GM19025 (cell line): ENCODE measurements at regions not wholly inside any gene's neighbourhood (a gene's known extent, or its start where the extent isn't known, plus 50 kb on each side); places are given as distances from the start of the nearest gene placed in this dataset.

Experiments
- ATAC-seq: cut with Tn5 transposase; IDR thresholded peaks from one replicate; pipeline ENCODE4 v1.9.1; 2021; ENCODE audit warnings: mild to moderate bottlenecking, low read depth, moderate library complexity; ENCODE audit not compliant: unreplicated experiment

GRCh38 chr2:20132990-20133535, 81.6 kb upstream of the LAPTM4A start:
- no peak for ATAC-seq

- no peak for ATAC-seq
Observed at GRCh38 chr2:20130821-20131645, 79.6 kb upstream of the LAPTM4A start.

- no peak for ATAC-seq
Observed at GRCh38 chr2:20130160-20130560, 78.7 kb upstream of the LAPTM4A start.

- no peak for ATAC-seq
Observed at GRCh38 chr2:20129331-20130159, 78.1 kb upstream of the LAPTM4A start.

GRCh38 chr2:20128506-20129330, 77.3 kb upstream of the LAPTM4A start:
- no peak for ATAC-seq

- no peak for ATAC-seq
Observed at GRCh38 chr2:20126469-20126868, 75.0 kb upstream of the LAPTM4A start.

- no peak for ATAC-seq
Observed at GRCh38 chr2:20126040-20126439, 74.6 kb upstream of the LAPTM4A start.

GRCh38 chr2:20125616-20126015, 74.2 kb upstream of the LAPTM4A start:
- no peak for ATAC-seq

- no peak for ATAC-seq
Observed at GRCh38 chr2:20125164-20125563, 73.7 kb upstream of the LAPTM4A start.

- no peak for ATAC-seq
Observed at GRCh38 chr2:20123871-20124594, 72.6 kb upstream of the LAPTM4A start.

- no peak for ATAC-seq
Observed at GRCh38 chr2:20122864-20123263, 71.4 kb upstream of the LAPTM4A start.

GRCh38 chr2:20120569-20121416, 69.4 kb upstream of the LAPTM4A start:
- no peak for ATAC-seq

GRCh38 chr2:20118051-20118450, 66.6 kb upstream of the LAPTM4A start:
- no peak for ATAC-seq

- ATAC-seq: no peak
Observed at GRCh38 chr2:20115902-20116301, 64.5 kb upstream of the LAPTM4A start.

GRCh38 chr2:20115374-20115773, 63.9 kb upstream of the LAPTM4A start:
- no peak for ATAC-seq

- ATAC-seq: no peak
Observed at GRCh38 chr2:20113986-20114938, 62.8 kb upstream of the LAPTM4A start.

- ATAC-seq: no peak
Observed at GRCh38 chr2:20113004-20113796, 61.8 kb upstream of the LAPTM4A start.
